Stimulated activated naive CD8-positive, alpha-beta T cell treated with anti-CD3 and anti-CD28 coated beads, Interleukin-15, amount 100 ng/mL, for 72 hours (primary cell): ENCODE measurements at regions not wholly inside any gene's neighbourhood (a gene's known extent, or its start where the extent isn't known, plus 50 kb on each side); places are given as distances from the start of the nearest gene placed in this dataset.

Experiments used
- ATAC-seq: fragments of 150-1000 bp; cut with Tn5 transposase; 2 replicates; pipeline ENCODE4 v1.10.0; 2021; ENCODE audit warnings: mild to moderate bottlenecking, moderate library complexity
- DNase-seq, 2 donors: peaks; one replicate each; pipeline ENCODE4 v3.0.0; 2021 to 2022
- H3K27ac Mint-ChIP-seq, 2 donors: one replicate each; pipeline ENCODE4 v1.8.0; 2022; ENCODE audit warnings: mild to moderate bottlenecking in 2 of 2, mixed read lengths in 2 of 2, moderate library complexity in 2 of 2
- H3K27me3 Mint-ChIP-seq: one replicate; pipeline ENCODE4 v1.8.0; 2022; ENCODE audit warnings: mixed read lengths
- H3K4me1 Mint-ChIP-seq: one replicate; pipeline ENCODE4 v1.8.0; 2022; ENCODE audit warnings: mild to moderate bottlenecking, mixed read lengths
- H3K4me3 Mint-ChIP-seq, 2 donors: one replicate each; pipeline ENCODE4 v1.8.0; 2022; ENCODE audit warnings: mild to moderate bottlenecking in 2 of 2, mixed read lengths in 2 of 2, moderate library complexity in 1 of 2
- H3K9me3 Mint-ChIP-seq, 2 donors: one replicate each; pipeline ENCODE4 v1.8.0; 2022; ENCODE audit warnings: mixed read lengths in 2 of 2

DNA sequence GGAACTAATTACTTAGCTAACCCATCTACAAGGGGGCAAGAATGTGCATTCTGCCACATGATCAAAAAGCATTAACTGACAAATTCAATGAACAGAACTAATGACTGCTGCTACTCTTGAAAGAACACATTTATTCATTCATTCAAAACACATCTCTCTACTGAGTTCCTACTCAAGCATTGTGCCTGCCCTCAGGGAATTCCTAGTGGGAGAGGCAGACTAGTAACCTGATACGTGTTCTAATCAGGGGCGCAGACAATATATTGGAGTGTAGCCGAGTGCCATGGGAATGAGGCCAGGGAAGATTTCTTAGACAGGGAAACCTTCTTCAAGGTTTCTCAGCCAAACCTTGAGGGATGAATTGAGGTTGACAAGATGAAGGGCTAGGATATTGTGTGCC, 56.7 kb upstream of the PAPPA start:
- Mint-ChIP-seq H3K4me3 (no peak overlapping the region), H3K27ac (no peak overlapping the region), H3K9me3 (peaks cover 14 to 29% of the 10 kb centered on the region in 2 donors), H3K4me1 (no peaks in the 10 kb centered on the region), H3K27me3 (no peaks in the 10 kb centered on the region)
- ATAC-seq: no peak
- no peak for DNase-seq

GRCh38 chr9:116098476-116098875, 55.1 kb upstream of the PAPPA start:
- Mint-ChIP-seq H3K9me3 (peaks cover 6 to 29% of the 10 kb centered on the region in 2 donors), H3K4me3 (no peak overlapping the region), H3K27ac (no peak overlapping the region), H3K4me1 (no peaks in the 10 kb centered on the region), H3K27me3 (no peaks in the 10 kb centered on the region)
- ATAC-seq (no peak), DNase-seq (no peak)

GRCh38 chr9:116099821-116100220, 53.8 kb upstream of the PAPPA start:
- Mint-ChIP-seq H3K9me3 (peaks cover 6 to 29% of the 10 kb centered on the region in 2 donors), H3K27me3 (no peaks in the 10 kb centered on the region), H3K4me3 (no peak overlapping the region), H3K4me1 (no peaks in the 10 kb centered on the region), H3K27ac (no peak overlapping the region)
- no peak for DNase-seq
- no peak for ATAC-seq

DNA sequence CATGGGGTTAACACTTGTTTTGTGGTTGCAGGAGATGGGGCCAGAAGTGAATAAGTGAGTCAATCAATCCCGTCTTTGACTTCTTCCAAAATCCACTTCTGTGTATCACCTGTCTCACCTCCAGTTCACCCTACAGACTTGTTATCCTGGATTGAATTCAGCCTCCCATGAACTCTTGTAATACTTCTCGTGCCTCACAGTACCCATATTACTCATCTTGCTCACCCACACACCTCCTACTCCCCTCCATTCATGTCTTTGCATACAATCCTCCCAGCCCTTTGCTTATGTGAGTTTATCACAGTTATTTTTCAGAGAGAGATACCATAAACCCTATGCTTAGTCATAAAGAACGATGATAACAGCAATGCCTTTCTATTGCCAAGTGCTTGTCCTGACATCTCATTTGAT, 52.9 kb upstream of the PAPPA start:
- no peaks in the 10 kb centered on the region for H3K27me3 Mint-ChIP-seq
- ATAC-seq: no peak
- no peaks in the 10 kb centered on the region for H3K4me1 Mint-ChIP-seq
- H3K4me3 Mint-ChIP-seq: no peak overlapping the region
- H3K9me3 Mint-ChIP-seq: peaks cover 6 to 29% of the 10 kb centered on the region in 2 donors
- no peak for DNase-seq
- no peak overlapping the region for H3K27ac Mint-ChIP-seq

- Mint-ChIP-seq H3K27me3 (no peaks in the 10 kb centered on the region), H3K4me1 (no peaks in the 10 kb centered on the region), H3K9me3 (peaks cover 6 to 22% of the 10 kb centered on the region in 2 donors), H3K27ac (no peak overlapping the region), H3K4me3 (no peak overlapping the region)
- no peak for ATAC-seq
- DNase-seq: no peak
Measured at GRCh38 chr9:116101516-116101915, 52.1 kb upstream of the PAPPA start.

GRCh38 chr9:116102596-116102995, 51.0 kb upstream of the PAPPA start:
- DNase-seq (no peak), ATAC-seq (no peak)
- peaks cover 0 to 16% of the 10 kb centered on the region in 2 donors for H3K9me3 Mint-ChIP-seq
- no peak overlapping the region for H3K4me3 Mint-ChIP-seq
- H3K27ac Mint-ChIP-seq: no peak overlapping the region
- no peaks in the 10 kb centered on the region for H3K4me1 Mint-ChIP-seq
- no peaks in the 10 kb centered on the region for H3K27me3 Mint-ChIP-seq
